Jurkat, Clone E6-1 (cell line): ENCODE measurements at regions not wholly inside any gene's neighbourhood (a gene's known extent, or its start where the extent isn't known, plus 50 kb on each side); places are given as distances from the start of the nearest gene placed in this dataset.

Source experiments
- DNase-seq: peaks from one replicate; pipeline ENCODE4 v3.0.0-alpha.2; 2011; ENCODE audit warnings: low read depth, low spot score
- H3K4me3 ChIP-seq: 2 replicates; pipeline ENCODE4 v1.5.1; 2011; ENCODE audit warnings: mild to moderate bottlenecking, low read length, control low read depth, moderate library complexity

GRCh38 chr10:31599626-31600504 lies 280.8 kb downstream of the ZEB1 start:
- no peak for DNase-seq
- no peak overlapping the region for H3K4me3 ChIP-seq

GRCh38 chr10:31596765-31597164 lies 277.7 kb downstream of the ZEB1 start:
- H3K4me3 ChIP-seq, result no peak overlapping the region
- no peak for DNase-seq

GRCh38 chr10:31595992-31596391 lies 277.0 kb downstream of the ZEB1 start:
- H3K4me3 ChIP-seq, result no peak overlapping the region
- no peak for DNase-seq

- no peak for DNase-seq
- no peak overlapping the region for H3K4me3 ChIP-seq
Observed at GRCh38 chr10:31594347-31594873, 275.4 kb downstream of the ZEB1 start.

- DNase-seq, result no peak
Observed at GRCh38 chr10:31593124-31593523, 274.1 kb downstream of the ZEB1 start.

GRCh38 chr10:31591569-31591968 lies 272.6 kb downstream of the ZEB1 start:
- H3K4me3 ChIP-seq, result no peak overlapping the region
- no peak for DNase-seq

More at GRCh38 chr10:31593124-31593523, 274.1 kb downstream of the ZEB1 start:
- H3K4me3 ChIP-seq, result no peak overlapping the region

GRCh38 chr10:31590023-31590800 lies 271.2 kb downstream of the ZEB1 start:
- DNase-seq, result no peak

GRCh38 chr10:31587691-31588090 lies 268.7 kb downstream of the ZEB1 start:
- H3K4me3 ChIP-seq, result no peak overlapping the region
- DNase-seq, result no peak

More at GRCh38 chr10:31590023-31590800, 271.2 kb downstream of the ZEB1 start:
- H3K4me3 ChIP-seq, result no peak overlapping the region

GRCh38 chr10:31586723-31587638 lies 268.0 kb downstream of the ZEB1 start:
- H3K4me3 ChIP-seq, result no peak overlapping the region
- no peak for DNase-seq

GRCh38 chr10:31584876-31585275 lies 265.9 kb downstream of the ZEB1 start:
- no peak overlapping the region for H3K4me3 ChIP-seq
- no peak for DNase-seq

- DNase-seq, result no peak
- no peak overlapping the region for H3K4me3 ChIP-seq
Observed at GRCh38 chr10:31584098-31584631, 265.1 kb downstream of the ZEB1 start.

GRCh38 chr10:31583293-31583692 lies 264.3 kb downstream of the ZEB1 start:
- DNase-seq, result no peak
- no peak overlapping the region for H3K4me3 ChIP-seq

GRCh38 chr10:31582365-31583052 lies 263.5 kb downstream of the ZEB1 start:
- DNase-seq, result no peak
- H3K4me3 ChIP-seq, result no peak overlapping the region

GRCh38 chr10:31581741-31582323 lies 262.8 kb downstream of the ZEB1 start:
- no peak overlapping the region for H3K4me3 ChIP-seq
- DNase-seq, result no peak

- no peak for DNase-seq
- no peak overlapping the region for H3K4me3 ChIP-seq
Observed at GRCh38 chr10:31580646-31581045, 261.6 kb downstream of the ZEB1 start.
